ENCODE measurements at regions not wholly inside any gene's neighbourhood (a gene's known extent, or its start where the extent isn't known, plus 50 kb on each side); places are given as distances from the start of the nearest gene placed in this dataset.

GRCh38 chr3:94694894-94695293 lies 632.0 kb downstream of the NSUN3 start:
- TF ChIP-seq STAT6 (CRISPR knock-in tag; conservative IDR thresholded peaks at IDR 0.05; ENCODE audit: low read depth): no peak
- TF ChIP-seq ZNF317 (CRISPR knock-in tag; IDR thresholded peaks at IDR 0.05; ENCODE audit: borderline replicate concordance, low read depth): no peak
- TF ChIP-seq ERG (CRISPR knock-in tag; IDR thresholded peaks at IDR 0.05): no peak
- no peak for TF ChIP-seq NR1H2 (CRISPR knock-in tag; IDR thresholded peaks at IDR 0.05)
- no peak for TF ChIP-seq TP53 (CRISPR knock-in tag; IDR thresholded peaks at IDR 0.05)
- TF ChIP-seq ZNF425 (CRISPR knock-in tag; conservative IDR thresholded peaks at IDR 0.05): no peak
- no peak for TF ChIP-seq KAT7 (CRISPR knock-in tag; IDR thresholded peaks at IDR 0.05; ENCODE audit: borderline replicate concordance)
- TF ChIP-seq IRF2 (CRISPR knock-in tag; IDR thresholded peaks at IDR 0.05; ENCODE audit: borderline replicate concordance, low read depth): no peak
- TF ChIP-seq ATF3 (CRISPR knock-in tag; conservative IDR thresholded peaks at IDR 0.05): no peak
- TF ChIP-seq ZNF532 (CRISPR knock-in tag; IDR thresholded peaks at IDR 0.05; ENCODE audit: borderline replicate concordance): no peak
- H3K4me1 Mint-ChIP-seq: no peaks in the 10 kb centered on the region
- CTCF ChIA-PET: no interaction called here

GRCh38 chr3:94704467-94704866 lies 641.6 kb downstream of the NSUN3 start:
- CTCF ChIA-PET: no interaction called here
- H3K9me3 Mint-ChIP-seq: peaks cover 11% of the 10 kb centered on the region
- DNase-seq (ENCODE audit: low spot score): no peak
- no peak overlapping the region for H3K4me3 Mint-ChIP-seq
- H3K27me3 Mint-ChIP-seq (ENCODE audit: low read depth): no peaks in the 10 kb centered on the region
- POLR2A ChIA-PET: no interaction called here
- TF ChIP-seq TCF7 (CRISPR knock-in tag; IDR thresholded peaks at IDR 0.05; ENCODE audit: low read depth) (no peak), CREB1 (CRISPR knock-in tag; IDR thresholded peaks at IDR 0.05) (no peak), ZNF425 (CRISPR knock-in tag; conservative IDR thresholded peaks at IDR 0.05) (no peak), E2F4 (CRISPR knock-in tag; IDR thresholded peaks at IDR 0.05; ENCODE audit: borderline replicate concordance, low read depth) (no peak), ZNF219 (CRISPR knock-in tag; IDR thresholded peaks at IDR 0.05; ENCODE audit: borderline replicate concordance) (no peak), FOXJ3 (CRISPR knock-in tag; IDR thresholded peaks at IDR 0.05; ENCODE audit: borderline replicate concordance) (no peak), NFATC4 (CRISPR knock-in tag; IDR thresholded peaks at IDR 0.05) (no peak)
- 0 out of 2 replicates have a peak, but pooled peaks cover 2% of the 10 kb centered on the region for H3K36me3 Mint-ChIP-seq
- H3K4me1 Mint-ChIP-seq: no peaks in the 10 kb centered on the region
- ATAC-seq: no peak
- H3K27ac Mint-ChIP-seq: no peak overlapping the region

More at GRCh38 chr3:94694894-94695293, 632.0 kb downstream of the NSUN3 start:
- no peaks in the 10 kb centered on the region for H3K27me3 Mint-ChIP-seq (ENCODE audit: low read depth)
- no peaks in the 10 kb centered on the region for H3K36me3 Mint-ChIP-seq
- no peak overlapping the region for H3K4me3 Mint-ChIP-seq
- POLR2A ChIA-PET: no interaction called here
- H3K27ac Mint-ChIP-seq: no peak overlapping the region
- DNase-seq (ENCODE audit: low spot score) (no peak), ATAC-seq (no peak)
- no peaks in the 10 kb centered on the region for H3K9me3 Mint-ChIP-seq

All from WTC11 (cell line).